OCI-LY1 (cell line): ENCODE measurements at regions not wholly inside any gene's neighbourhood (a gene's known extent, or its start where the extent isn't known, plus 50 kb on each side); places are given as distances from the start of the nearest gene placed in this dataset.
"Not testable (repeated sequence)": the region's sequence is repeated elsewhere in the genome, so short reads cannot be mapped to it uniquely, and the experiment has no call there.

Source experiments
- EZH2 ChIP-seq: fragments of 200-600 bp; sonication (generic), shearing (Covaris generic); IDR thresholded peaks from 2 replicates; pipeline ENCODE4 v1.8.0; 2017; ENCODE audit warnings: borderline replicate concordance, mixed run types, mild to moderate bottlenecking, antibody characterized with exemption, low read length, moderate library complexity, mixed read lengths
- TF ChIP-seq, protein P1 (sequence below): fragments of 200-600 bp; sonication (generic), shearing (Covaris generic); IDR thresholded peaks from 2 replicates; pipeline ENCODE4 v1.5.1; 2017; ENCODE audit warnings: mild to moderate bottlenecking, antibody characterized with exemption, low read length, moderate library complexity, mixed read lengths

DNA sequence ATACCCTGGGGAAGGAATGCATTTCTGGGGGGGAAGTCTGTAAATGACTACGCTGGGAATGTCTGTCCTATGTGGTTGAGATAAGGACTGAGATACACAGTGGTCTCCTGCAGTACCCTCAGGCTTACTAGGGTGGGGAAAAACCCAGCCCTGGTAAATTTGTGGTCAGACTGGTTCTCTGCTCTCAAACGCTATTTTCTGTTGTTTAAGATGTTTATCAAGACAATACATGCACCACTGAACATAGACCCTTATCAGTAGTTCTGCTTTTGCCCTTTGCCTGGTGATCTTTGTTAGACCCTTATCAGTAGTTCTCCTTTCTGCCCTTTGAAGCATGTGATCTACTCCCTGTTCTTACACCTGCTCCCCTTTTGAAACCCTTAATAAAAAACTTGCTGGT, 173.9 kb downstream of the SKIDA1 start:
- TF ChIP-seq, protein P1, sequence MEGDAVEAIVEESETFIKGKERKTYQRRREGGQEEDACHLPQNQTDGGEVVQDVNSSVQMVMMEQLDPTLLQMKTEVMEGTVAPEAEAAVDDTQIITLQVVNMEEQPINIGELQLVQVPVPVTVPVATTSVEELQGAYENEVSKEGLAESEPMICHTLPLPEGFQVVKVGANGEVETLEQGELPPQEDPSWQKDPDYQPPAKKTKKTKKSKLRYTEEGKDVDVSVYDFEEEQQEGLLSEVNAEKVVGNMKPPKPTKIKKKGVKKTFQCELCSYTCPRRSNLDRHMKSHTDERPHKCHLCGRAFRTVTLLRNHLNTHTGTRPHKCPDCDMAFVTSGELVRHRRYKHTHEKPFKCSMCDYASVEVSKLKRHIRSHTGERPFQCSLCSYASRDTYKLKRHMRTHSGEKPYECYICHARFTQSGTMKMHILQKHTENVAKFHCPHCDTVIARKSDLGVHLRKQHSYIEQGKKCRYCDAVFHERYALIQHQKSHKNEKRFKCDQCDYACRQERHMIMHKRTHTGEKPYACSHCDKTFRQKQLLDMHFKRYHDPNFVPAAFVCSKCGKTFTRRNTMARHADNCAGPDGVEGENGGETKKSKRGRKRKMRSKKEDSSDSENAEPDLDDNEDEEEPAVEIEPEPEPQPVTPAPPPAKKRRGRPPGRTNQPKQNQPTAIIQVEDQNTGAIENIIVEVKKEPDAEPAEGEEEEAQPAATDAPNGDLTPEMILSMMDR: not testable (repeated sequence)
- TF ChIP-seq EZH2: not testable (repeated sequence)
